Choroid plexus epithelial cell (primary cell): ENCODE measurements at regions not wholly inside any gene's neighbourhood (a gene's known extent, or its start where the extent isn't known, plus 50 kb on each side); places are given as distances from the start of the nearest gene placed in this dataset.

Source experiments
- DNase-seq: peaks from one replicate; pipeline ENCODE4 v3.0.0-alpha.2; 2010; ENCODE audit warnings: low read depth
- H3K4me3 ChIP-seq: 2 replicates; pipeline ENCODE4 v1.5.1; 2011; ENCODE audit warnings: low read depth, mild to moderate bottlenecking, control low read depth, low read length, moderate library complexity
- TF ChIP-seq, protein P1 (sequence below): conservative IDR thresholded peaks from 2 replicates; pipeline ENCODE4 v1.5.1; 2011; ENCODE audit warnings: low read depth, mild to moderate bottlenecking, control low read depth, inconsistent platforms, low read length, moderate library complexity

DNA sequence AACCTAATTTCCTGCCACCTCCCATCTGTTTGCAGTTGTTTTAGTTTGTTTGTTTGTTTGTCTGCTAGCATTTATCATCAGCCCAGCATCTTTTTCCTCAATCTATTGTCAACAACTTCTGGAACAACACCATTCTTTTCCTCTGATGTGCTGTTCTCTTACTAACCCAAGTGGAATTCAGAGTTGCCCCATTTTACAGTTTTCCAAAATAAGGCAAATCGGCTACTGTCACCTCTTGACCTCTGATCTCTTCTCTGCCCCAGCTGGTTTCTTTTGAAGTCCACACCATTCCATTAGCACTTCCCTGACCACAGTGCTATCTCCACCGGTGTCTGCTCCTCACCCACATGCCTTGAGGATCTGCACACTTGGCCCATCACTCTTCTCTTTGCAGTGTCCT lies 102.4 kb downstream of the EFNB2 start:
- TF ChIP-seq, protein P1, sequence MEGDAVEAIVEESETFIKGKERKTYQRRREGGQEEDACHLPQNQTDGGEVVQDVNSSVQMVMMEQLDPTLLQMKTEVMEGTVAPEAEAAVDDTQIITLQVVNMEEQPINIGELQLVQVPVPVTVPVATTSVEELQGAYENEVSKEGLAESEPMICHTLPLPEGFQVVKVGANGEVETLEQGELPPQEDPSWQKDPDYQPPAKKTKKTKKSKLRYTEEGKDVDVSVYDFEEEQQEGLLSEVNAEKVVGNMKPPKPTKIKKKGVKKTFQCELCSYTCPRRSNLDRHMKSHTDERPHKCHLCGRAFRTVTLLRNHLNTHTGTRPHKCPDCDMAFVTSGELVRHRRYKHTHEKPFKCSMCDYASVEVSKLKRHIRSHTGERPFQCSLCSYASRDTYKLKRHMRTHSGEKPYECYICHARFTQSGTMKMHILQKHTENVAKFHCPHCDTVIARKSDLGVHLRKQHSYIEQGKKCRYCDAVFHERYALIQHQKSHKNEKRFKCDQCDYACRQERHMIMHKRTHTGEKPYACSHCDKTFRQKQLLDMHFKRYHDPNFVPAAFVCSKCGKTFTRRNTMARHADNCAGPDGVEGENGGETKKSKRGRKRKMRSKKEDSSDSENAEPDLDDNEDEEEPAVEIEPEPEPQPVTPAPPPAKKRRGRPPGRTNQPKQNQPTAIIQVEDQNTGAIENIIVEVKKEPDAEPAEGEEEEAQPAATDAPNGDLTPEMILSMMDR = no peak
- H3K4me3 ChIP-seq = no peak overlapping the region
- DNase-seq = no peak

DNA sequence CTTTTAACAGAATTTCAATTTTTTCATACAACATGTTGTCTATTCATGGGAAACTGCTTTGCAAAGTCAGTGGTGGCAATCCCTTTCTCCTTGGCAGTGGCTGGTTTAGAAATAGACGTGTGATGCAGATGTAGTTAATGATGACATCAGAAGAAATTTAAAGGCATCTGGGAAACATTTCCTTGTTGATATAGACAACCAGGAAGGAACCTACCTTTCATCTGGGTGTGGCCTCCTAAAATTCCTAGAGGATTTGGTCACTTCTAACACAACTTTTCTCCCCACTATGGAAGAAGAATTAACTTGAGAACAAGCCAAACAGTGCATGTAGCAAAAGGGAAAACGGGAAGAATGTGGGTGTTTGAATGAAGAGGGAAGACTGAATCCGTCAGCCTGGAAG lies 102.8 kb downstream of the EFNB2 start:
- no peak overlapping the region for H3K4me3 ChIP-seq
- no peak for DNase-seq
- TF ChIP-seq, protein P1 = no peak

DNA sequence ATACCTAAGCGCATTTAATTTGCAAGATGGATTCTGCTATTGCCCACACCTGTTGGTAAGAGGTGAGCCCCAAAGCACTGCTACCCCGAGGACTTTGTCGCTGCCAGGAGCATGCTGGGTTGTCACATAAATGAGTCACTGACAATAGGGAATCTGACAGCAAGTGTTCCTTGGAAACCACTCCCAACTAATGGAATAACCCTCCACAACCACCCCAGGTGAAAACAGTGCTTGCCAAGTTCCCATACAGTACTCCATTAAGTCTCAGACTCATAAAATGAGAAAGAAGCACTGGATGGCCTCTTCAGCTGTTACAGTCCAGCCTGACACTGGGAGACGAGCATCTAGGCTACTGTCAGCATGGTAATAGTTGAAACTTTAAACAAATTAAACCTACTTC lies 108.6 kb downstream of the EFNB2 start:
- DNase-seq = no peak
- H3K4me3 ChIP-seq = no peak overlapping the region
- TF ChIP-seq, protein P1 = no peak

DNA sequence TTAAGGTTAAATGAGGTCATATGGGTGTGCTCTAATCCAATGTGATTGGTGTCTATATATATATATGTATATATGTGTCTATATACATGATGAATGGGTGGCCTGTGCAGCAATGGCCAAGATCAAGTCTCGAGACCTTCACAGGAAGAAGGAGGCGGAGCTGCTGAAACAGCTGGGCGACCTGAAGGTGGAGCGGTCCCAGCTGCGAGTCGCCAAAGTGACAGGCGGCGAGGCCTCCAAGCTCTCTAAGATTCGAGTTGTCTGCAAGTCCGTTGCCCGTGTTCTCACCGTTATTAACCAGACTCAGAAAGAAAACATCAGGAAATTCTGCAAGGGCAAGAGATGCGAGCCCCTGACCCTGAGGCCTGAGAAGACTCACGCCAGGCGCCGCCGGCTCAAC lies 109.8 kb downstream of the EFNB2 start:
- TF ChIP-seq, protein P1 = no peak
- H3K4me3 ChIP-seq = no peak overlapping the region
- DNase-seq = no peak

DNA sequence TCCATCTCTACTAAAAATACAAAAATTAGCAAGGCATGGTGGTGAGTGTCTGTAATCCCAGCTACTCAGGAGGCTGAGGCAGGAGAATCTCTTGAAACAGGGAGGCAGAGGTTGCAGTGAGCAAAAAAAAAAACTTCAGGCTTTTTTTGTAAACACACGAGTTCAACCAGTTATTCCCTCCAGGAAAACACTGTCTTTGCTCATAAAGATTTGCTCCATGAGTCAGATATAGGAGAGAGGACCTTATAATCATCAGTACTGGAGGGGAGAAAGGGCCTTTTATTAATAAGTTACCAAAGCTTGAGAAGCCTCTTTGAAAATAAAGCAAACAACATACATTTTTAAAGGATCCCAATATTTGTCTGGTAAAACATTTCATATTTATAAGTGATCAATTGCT lies 110.7 kb downstream of the EFNB2 start:
- DNase-seq = no peak
- TF ChIP-seq, protein P1 = no peak

DNA sequence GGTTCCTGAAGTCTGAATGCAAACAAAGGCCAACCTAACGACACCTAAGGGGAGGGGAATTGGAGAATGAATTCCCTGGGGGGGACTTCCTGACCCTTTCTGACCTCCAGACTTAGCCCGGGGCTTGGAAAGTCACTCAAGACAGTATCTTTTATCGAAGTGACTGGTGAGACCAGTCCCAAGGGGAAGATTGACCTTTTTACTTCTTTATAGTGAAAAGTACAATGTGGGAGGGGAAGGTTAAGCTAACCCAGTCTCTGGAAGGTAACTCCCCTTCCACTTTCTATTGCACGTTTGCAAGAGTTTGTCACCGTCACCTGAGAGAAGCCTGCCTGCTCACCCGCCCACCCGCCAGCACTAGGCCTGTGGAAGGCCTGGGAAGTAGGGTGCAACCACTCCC lies 111.9 kb downstream of the EFNB2 start:
- no peak overlapping the region for H3K4me3 ChIP-seq
- TF ChIP-seq, protein P1 = no peak
- DNase-seq = no peak

More for the DNA sequence above, 110.7 kb downstream of the EFNB2 start:
- no peak overlapping the region for H3K4me3 ChIP-seq

DNA sequence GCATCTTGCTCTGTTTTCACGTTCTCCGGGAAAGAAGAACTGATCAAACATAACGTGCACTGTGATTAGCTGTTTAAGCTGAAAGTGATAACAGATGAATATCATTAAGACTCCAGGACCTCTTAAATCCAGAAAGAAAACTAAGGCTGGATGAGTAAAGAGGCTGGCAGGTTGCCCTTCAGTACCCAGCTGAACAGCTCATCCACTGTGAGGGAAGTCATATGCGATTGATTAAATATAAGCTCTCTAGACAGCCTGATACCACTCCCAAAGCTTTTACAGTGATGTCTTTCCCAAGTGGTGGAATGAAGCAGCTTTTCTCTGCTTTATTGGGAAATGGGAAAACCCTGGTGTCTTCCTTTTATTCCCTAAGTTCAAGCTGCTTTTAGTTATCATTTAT lies 116.9 kb downstream of the EFNB2 start:
- TF ChIP-seq, protein P1 = no peak
- no peak for DNase-seq
- H3K4me3 ChIP-seq = no peak overlapping the region
